ENCODE measurements at regions not wholly inside any gene's neighbourhood (a gene's known extent, or its start where the extent isn't known, plus 50 kb on each side); places are given as distances from the start of the nearest gene placed in this dataset.

GRCh38 chr13:78852709-78853108 lies 193.8 kb upstream of the OBI1 start:
- TF ChIP-seq CTCF (IDR thresholded peaks at IDR 0.05) (no peak), POLR2A (IDR thresholded peaks at IDR 0.05) (no peak)
